H1 (cell line): ENCODE measurements at regions not wholly inside any gene's neighbourhood (a gene's known extent, or its start where the extent isn't known, plus 50 kb on each side); places are given as distances from the start of the nearest gene placed in this dataset.

Experiments used
- CTCF ChIA-PET: fragments of 300-600 bp; sonication (Branson Sonifier 250); formaldehyde crosslinking; loops from one replicate; lab custom pipeline; 2021; ENCODE audit not compliant: partially characterized antibody; lab: Charles Lee
- POLR2A ChIA-PET: fragments of 300-600 bp; sonication (Branson Sonifier 250); formaldehyde crosslinking; loops from one replicate; lab custom pipeline; 2021; ENCODE audit warnings: inconsistent platforms; ENCODE audit not compliant: partially characterized antibody; lab: Charles Lee
- DNase-seq, 2 experiments: peaks; one replicate each; pipeline versions ENCODE4 v3.0.0 to v3.0.0-alpha.2; 2010 to 2022; ENCODE audit warnings: low spot score in 2 of 2, low read depth in 1 of 2, mixed read lengths in 1 of 2
- FAIRE-seq: peaks from 2 replicates; lab custom pipeline; 2011; peaks lifted over from hg19 to GRCh38; lab: Jason Lieb, UNC
- H2AFZ ChIP-seq: 2 replicates; pipeline ENCODE4 v1.8.1; 2012; ENCODE audit warnings: low read length, inconsistent platforms
- H2AK5ac ChIP-seq: 2 replicates; pipeline ENCODE4 v1.6.1; 2013; ENCODE audit warnings: low read depth, low read length
- H2BK120ac ChIP-seq: replicated peaks from 2 replicates; pipeline ENCODE3; 2013; ENCODE audit warnings: low read depth, low read length, inconsistent platforms
- H2BK12ac ChIP-seq: 2 replicates; pipeline ENCODE4 v1.6.1; 2013; ENCODE audit warnings: low read depth, low read length
- H2BK15ac ChIP-seq: 2 replicates; pipeline ENCODE4 v1.6.1; 2013; ENCODE audit warnings: low read length
- H2BK20ac ChIP-seq: 2 replicates; pipeline ENCODE4 v1.6.1; 2013; ENCODE audit warnings: low read length
- H2BK5ac ChIP-seq: 2 replicates; pipeline ENCODE4 v1.6.1; 2013; ENCODE audit warnings: low read depth, low read length
- H3K14ac ChIP-seq: 2 replicates; pipeline ENCODE4 v1.6.1; 2013; ENCODE audit warnings: inconsistent platforms; ENCODE audit not compliant: insufficient read length
- H3K18ac ChIP-seq: 2 replicates; pipeline ENCODE4 v1.6.1; 2013; ENCODE audit warnings: low read length; ENCODE audit errors: extremely low read depth
- H3K23ac ChIP-seq: 2 replicates; pipeline ENCODE4 v1.6.1; 2013; ENCODE audit warnings: inconsistent platforms; ENCODE audit not compliant: insufficient read length
- H3K23me2 ChIP-seq: 2 replicates; pipeline ENCODE4 v1.6.1; 2013; ENCODE audit warnings: low read depth, low read length
- H3K27ac ChIP-seq: 2 replicates; pipeline ENCODE4 v1.6.1; 2011; ENCODE audit warnings: low read depth, low read length, inconsistent platforms
- H3K27me3 ChIP-seq, 4 experiments: replicated peaks in 1 of 4; 1 replicate in 1 of 4; 2 replicates in 3 of 4; pipeline versions ENCODE4 v1.6.1 to v1.8.1; 2011 to 2013; ENCODE audit warnings: low read length in 3 of 4, mild to moderate bottlenecking in 3 of 4, inconsistent platforms in 2 of 4, mixed read lengths in 2 of 4, moderate library complexity in 1 of 4; ENCODE audit not compliant: control insufficient read depth in 3 of 4, insufficient read depth in 3 of 4; ENCODE audit errors: extremely low read depth in 1 of 4
- H3K36me3 ChIP-seq, 4 experiments: 2 replicates each; pipeline versions ENCODE4 v1.6.1 to v1.8.1; 2011 to 2013; ENCODE audit warnings: mild to moderate bottlenecking in 4 of 4, low read length in 3 of 4, moderate library complexity in 2 of 4, control low read depth in 1 of 4, inconsistent platforms in 1 of 4; ENCODE audit not compliant: insufficient read depth in 4 of 4, control insufficient read depth in 2 of 4
- H3K4ac ChIP-seq: replicated peaks from 2 replicates; pipeline ENCODE3; 2013; ENCODE audit warnings: low read length, low read depth, mixed read lengths, inconsistent platforms; ENCODE audit not compliant: insufficient read length
- H3K4me1 ChIP-seq, 4 experiments: replicated peaks in 1 of 4; 1 replicate in 1 of 4; 2 replicates in 3 of 4; pipeline versions ENCODE4 v1.6.1 to v1.8.1; 2011 to 2013; ENCODE audit warnings: low read length in 3 of 4, inconsistent platforms in 2 of 4, mixed read lengths in 1 of 4; ENCODE audit not compliant: insufficient read depth in 4 of 4, control insufficient read depth in 3 of 4
- H3K4me2 ChIP-seq, 2 experiments: 2 replicates each; pipeline versions ENCODE4 v1.6.1 to v1.8.1; 2011 to 2013; ENCODE audit warnings: low read depth in 2 of 2, low read length in 2 of 2, control low read depth in 1 of 2, inconsistent platforms in 1 of 2, mild to moderate bottlenecking in 1 of 2; ENCODE audit not compliant: insufficient read depth in 1 of 2
- H3K4me3 ChIP-seq, 4 experiments: fragments of 200-600, 300-600 bp in 1 of 4; sonication (generic), shearing (Covaris generic), sonication (Bioruptor Twin) in 1 of 4; 2 replicates each; pipeline versions ENCODE4 v1.5.1 to v1.8.1; 2011 to 2016; ENCODE audit warnings: low read length in 4 of 4, low read depth in 3 of 4, control low read depth in 2 of 4, inconsistent platforms in 2 of 4, mild to moderate bottlenecking in 2 of 4, mixed read lengths in 1 of 4, moderate library complexity in 1 of 4; ENCODE audit not compliant: insufficient read depth in 2 of 4; ENCODE audit errors: extremely low read depth in 1 of 4
- H3K56ac ChIP-seq: replicated peaks from 2 replicates; pipeline ENCODE3; 2013; ENCODE audit warnings: low read depth, mild to moderate bottlenecking, mixed read lengths, low read length, inconsistent platforms; ENCODE audit not compliant: insufficient read length
- H3K79me1 ChIP-seq: 2 replicates; pipeline ENCODE4 v1.6.1; 2013; ENCODE audit warnings: low read depth, low read length, control low read depth
- H3K79me2 ChIP-seq, 2 experiments: 2 replicates each; pipeline versions ENCODE4 v1.6.1 to v1.8.1; 2012 to 2013; ENCODE audit warnings: low read length in 2 of 2, mild to moderate bottlenecking in 2 of 2, inconsistent platforms in 1 of 2; ENCODE audit not compliant: insufficient read depth in 2 of 2, control insufficient read depth in 1 of 2
- H3K9ac ChIP-seq, 4 experiments: replicated peaks in 1 of 4; 1 replicate in 1 of 4; 2 replicates in 3 of 4; pipeline versions ENCODE4 v1.6.1 to v1.8.1; 2011 to 2013; ENCODE audit warnings: low read depth in 3 of 4, low read length in 3 of 4, control low read depth in 2 of 4, mild to moderate bottlenecking in 2 of 4, moderate library complexity in 2 of 4, inconsistent platforms in 1 of 4; ENCODE audit errors: extremely low read depth in 1 of 4
- H3K9me3 ChIP-seq, 2 experiments: 2 replicates each; pipeline versions ENCODE4 v1.6.1 to v1.8.1; 2012 to 2013; ENCODE audit warnings: mild to moderate bottlenecking in 2 of 2, moderate library complexity in 2 of 2, control low read depth in 1 of 2, inconsistent platforms in 1 of 2, low read depth in 1 of 2, low read length in 1 of 2, mixed read lengths in 1 of 2; ENCODE audit not compliant: insufficient read depth in 2 of 2
- H4K20me1 ChIP-seq, 2 experiments: replicated peaks in 1 of 2; 2 replicates each; pipeline versions ENCODE3 to v1.8.1; 2011 to 2013; ENCODE audit warnings: inconsistent platforms in 2 of 2, low read length in 2 of 2, mild to moderate bottlenecking in 1 of 2; ENCODE audit not compliant: insufficient read depth in 2 of 2, control insufficient read depth in 1 of 2
- H4K5ac ChIP-seq: 2 replicates; pipeline ENCODE4 v1.6.1; 2013; ENCODE audit warnings: low read length, low read depth, mixed read lengths, inconsistent platforms; ENCODE audit not compliant: insufficient read length
- H4K8ac ChIP-seq: 2 replicates; pipeline ENCODE4 v1.8.0; 2013; ENCODE audit warnings: mild to moderate bottlenecking, moderate library complexity, low read length, inconsistent platforms; ENCODE audit not compliant: insufficient read depth; ENCODE audit errors: extremely low read depth
- H4K91ac ChIP-seq: replicated peaks from 2 replicates; pipeline ENCODE3; 2013; ENCODE audit warnings: low read length, mixed read lengths, inconsistent platforms; ENCODE audit not compliant: insufficient read length
- WGBS, 2 experiments: shearing (Covaris generic) in 1 of 2; methylation state at CpG; one replicate each; pipeline versions ENCODE4 v1.1.6 to v1.1.7; 2013 to 2015; ENCODE audit warnings: low lambda C conversion rate in 2 of 2, mixed read lengths in 2 of 2, inconsistent platforms in 1 of 2, low coverage in 1 of 2, missing lambda C conversion rate in 1 of 2; ENCODE audit not compliant: insufficient replicate concordance in 2 of 2, insufficient coverage in 1 of 2, insufficient read length in 1 of 2; ENCODE audit errors: extremely low coverage in 1 of 2, missing lambda C conversion rate in 1 of 2; 5-methylcytosine and 5-hydroxymethylcytosine counted together
- TF ChIP-seq, protein P1 (sequence below): IDR thresholded peaks from 2 replicates; pipeline ENCODE4 v1.6.1; 2011; ENCODE audit warnings: low read length, improper control_type of control experiment

DNA sequence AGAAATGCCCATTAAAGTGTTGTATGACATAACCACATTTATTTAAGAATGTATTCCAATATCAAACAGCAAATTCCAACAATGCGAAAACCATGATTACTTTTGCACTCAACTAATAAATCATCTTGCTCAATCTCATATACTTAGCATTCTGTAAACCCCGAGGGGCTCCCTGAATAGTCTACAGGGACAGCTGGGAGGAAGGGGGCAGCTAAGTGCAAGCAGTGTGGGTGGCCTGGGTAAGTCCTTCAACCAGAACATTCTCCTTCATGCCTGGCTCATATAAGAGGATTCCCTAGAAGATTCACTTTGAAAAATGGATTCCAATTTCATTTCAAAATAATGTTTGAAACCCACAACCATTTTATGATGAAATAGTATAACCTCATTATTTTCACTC, 355.5 kb downstream of the CDC14C start:
- H2BK15ac ChIP-seq: no peak overlapping the region
- H3K9ac ChIP-seq: no peak overlapping the region
- H3K79me1 ChIP-seq: no peaks in the 10 kb centered on the region
- DNase-seq: no peak
- no peak overlapping the region for H2BK20ac ChIP-seq
- no peaks in the 10 kb centered on the region for H3K79me2 ChIP-seq
- no peaks in the 10 kb centered on the region for H3K23me2 ChIP-seq
- H3K4me3 ChIP-seq: no peak overlapping the region
- H2BK5ac ChIP-seq: no peak overlapping the region
- no peak overlapping the region for H4K5ac ChIP-seq
- H3K27me3 ChIP-seq: no peaks in the 10 kb centered on the region
- H2AFZ ChIP-seq: no peak overlapping the region
- H3K23ac ChIP-seq: no peak overlapping the region
- H3K4me2 ChIP-seq: no peak overlapping the region
- H3K56ac ChIP-seq: no peak overlapping the region
- H3K9me3 ChIP-seq: no peaks in the 10 kb centered on the region
- H4K20me1 ChIP-seq: no peaks in the 10 kb centered on the region
- POLR2A ChIA-PET: no interaction called here
- peaks cover 0 to 3% (median under 1%) of the 10 kb centered on the region in 4 experiments; a peak in 1 of 7 replicates for H3K4me1 ChIP-seq
- no peak overlapping the region for H2AK5ac ChIP-seq
- TF ChIP-seq, protein P1, sequence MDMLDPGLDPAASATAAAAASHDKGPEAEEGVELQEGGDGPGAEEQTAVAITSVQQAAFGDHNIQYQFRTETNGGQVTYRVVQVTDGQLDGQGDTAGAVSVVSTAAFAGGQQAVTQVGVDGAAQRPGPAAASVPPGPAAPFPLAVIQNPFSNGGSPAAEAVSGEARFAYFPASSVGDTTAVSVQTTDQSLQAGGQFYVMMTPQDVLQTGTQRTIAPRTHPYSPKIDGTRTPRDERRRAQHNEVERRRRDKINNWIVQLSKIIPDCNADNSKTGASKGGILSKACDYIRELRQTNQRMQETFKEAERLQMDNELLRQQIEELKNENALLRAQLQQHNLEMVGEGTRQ: no peak
- H3K14ac ChIP-seq: no peak overlapping the region
- H3K18ac ChIP-seq: no peak overlapping the region
- 91% methylated on average over 2 of the region's 2 CpGs; no CpG with 5 or more reads in 1 of the 2 experiments for WGBS, 2 experiments
- no peak overlapping the region for H4K91ac ChIP-seq
- no peak overlapping the region for H3K4ac ChIP-seq
- FAIRE-seq: no peak
- no peaks in the 10 kb centered on the region for H3K36me3 ChIP-seq
- H3K27ac ChIP-seq: no peak overlapping the region
- no peak overlapping the region for H2BK12ac ChIP-seq
- H4K8ac ChIP-seq: no peak overlapping the region
- CTCF ChIA-PET: interaction anchor here (1.2 kb wide), 1 partner anchor 506 kb away, joined by 3 read pairs; no protein-coding TSS in a partner anchor
- no peak overlapping the region for H2BK120ac ChIP-seq
